22Rv1 (cell line): ENCODE measurements at regions not wholly inside any gene's neighbourhood (a gene's known extent, or its start where the extent isn't known, plus 50 kb on each side); places are given as distances from the start of the nearest gene placed in this dataset.

ENCODE experiments used
- CTCF ChIP-seq: fragments of 450-650 bp; IDR thresholded peaks from 2 replicates; pipeline ENCODE4 v1.5.1; 2017; ENCODE audit warnings: mild to moderate bottlenecking
- ZFX ChIP-seq: fragments of 450-650 bp; IDR thresholded peaks from 2 replicates; pipeline ENCODE4 v1.6.1; 2017; ENCODE audit warnings: antibody characterized with exemption, borderline replicate concordance

- no peak for TF ChIP-seq CTCF
- no peak for TF ChIP-seq ZFX
Observed at GRCh38 chr9:79990536-79990935, 418.8 kb downstream of the TLE4 start.
